Omental fat pad (tissue), 3 donors: ENCODE measurements at regions not wholly inside any gene's neighbourhood (a gene's known extent, or its start where the extent isn't known, plus 50 kb on each side); places are given as distances from the start of the nearest gene placed in this dataset.

Experiments
- ATAC-seq: fragments of 150-250 bp; one replicate; pipeline ENCODE4 v1.9.1; 2016; ENCODE audit warnings: mild to moderate bottlenecking, moderate library complexity; ENCODE audit not compliant: low FRiP score
- DNase-seq: peaks from one replicate; pipeline ENCODE4 v3.0.0-alpha.2; 2019; ENCODE audit warnings: low spot score
- CTCF ChIP-seq, 3 donors: fragments of 450-650 bp; IDR thresholded peaks; one replicate each; pipeline ENCODE4 v1.5.1; 2016 to 2017; ENCODE audit warnings: antibody characterized with exemption in 3 of 3, mild to moderate bottlenecking in 3 of 3, moderate library complexity in 2 of 3

GRCh38 chr9:102032614-102033013 is 294.2 kb upstream of the GRIN3A start:
- DNase-seq, result no peak
- no peak for TF ChIP-seq CTCF (IDR thresholded peaks at IDR 0.05)

GRCh38 chr9:102000956-102001355 is 262.5 kb upstream of the GRIN3A start:
- no peak for TF ChIP-seq CTCF (IDR thresholded peaks at IDR 0.05)
- DNase-seq (no peak), ATAC-seq (no peak)

More at GRCh38 chr9:102032614-102033013, 294.2 kb upstream of the GRIN3A start:
- ATAC-seq, result no peak

- ATAC-seq (no peak), DNase-seq (no peak)
- TF ChIP-seq CTCF (IDR thresholded peaks at IDR 0.05), result no peak
Observed at GRCh38 chr9:101999441-101999840, 261.0 kb upstream of the GRIN3A start.

- DNase-seq, result no peak
- TF ChIP-seq CTCF (IDR thresholded peaks at IDR 0.05), result no peak
- ATAC-seq, result no peak
Observed at GRCh38 chr9:101995231-101995630, 256.8 kb upstream of the GRIN3A start.

- no peak for DNase-seq
- ATAC-seq, result no peak
- TF ChIP-seq CTCF (IDR thresholded peaks at IDR 0.05), result no peak
Observed at GRCh38 chr9:101993771-101994170, 255.3 kb upstream of the GRIN3A start.

GRCh38 chr9:101991926-101992325 is 253.5 kb upstream of the GRIN3A start:
- TF ChIP-seq CTCF (IDR thresholded peaks at IDR 0.05), result no peak
- no peak for ATAC-seq
- DNase-seq, result no peak

- ATAC-seq, result no peak
- TF ChIP-seq CTCF (IDR thresholded peaks at IDR 0.05), result no peak
- no peak for DNase-seq
Observed at GRCh38 chr9:101977614-101978210, 239.3 kb upstream of the GRIN3A start.
